Kidney epithelial cell (primary cell): ENCODE measurements at regions not wholly inside any gene's neighbourhood (a gene's known extent, or its start where the extent isn't known, plus 50 kb on each side); places are given as distances from the start of the nearest gene placed in this dataset.

ENCODE experiments used
- DNase-seq: peaks from one replicate; pipeline ENCODE4 v3.0.0-alpha.2; 2010; ENCODE audit warnings: low read depth
- H3K27me3 ChIP-seq: 2 replicates; pipeline ENCODE4 v1.6.0; 2011; ENCODE audit warnings: low read length; ENCODE audit not compliant: control insufficient read depth, insufficient read depth
- H3K36me3 ChIP-seq: 2 replicates; pipeline ENCODE4 v1.5.1; 2011; ENCODE audit warnings: low read length; ENCODE audit not compliant: control insufficient read depth, insufficient read depth
- H3K4me3 ChIP-seq: 2 replicates; pipeline ENCODE4 v1.5.1; 2011; ENCODE audit warnings: low read depth, mild to moderate bottlenecking, control low read depth, low read length
- CTCF ChIP-seq: IDR thresholded peaks from 2 replicates; pipeline ENCODE4 v1.5.1; 2011; ENCODE audit warnings: mild to moderate bottlenecking, moderate library complexity, low read length, control low read depth, inconsistent platforms; ENCODE audit not compliant: insufficient read depth, poor library complexity, severe bottlenecking

GRCh38 chr2:150974234-150974633 is 287.4 kb downstream of the RBM43 start:
- TF ChIP-seq CTCF, result no peak
- Histone ChIP-seq H3K36me3 (no peaks in the 10 kb centered on the region), H3K4me3 (no peak overlapping the region), H3K27me3 (no peaks in the 10 kb centered on the region)
- no peak for DNase-seq

- Histone ChIP-seq H3K4me3 (no peak overlapping the region), H3K27me3 (no peaks in the 10 kb centered on the region), H3K36me3 (no peaks in the 10 kb centered on the region)
- TF ChIP-seq CTCF, result no peak
- no peak for DNase-seq
Measured at GRCh38 chr2:150971910-150972309, 289.8 kb downstream of the RBM43 start.

GRCh38 chr2:150963336-150963735 is 298.3 kb downstream of the RBM43 start:
- TF ChIP-seq CTCF, result no peak
- H3K4me3 ChIP-seq, result no peak overlapping the region
- no peak for DNase-seq
- no peaks in the 10 kb centered on the region for H3K27me3 ChIP-seq
- H3K36me3 ChIP-seq, result no peaks in the 10 kb centered on the region

- Histone ChIP-seq H3K27me3 (no peaks in the 10 kb centered on the region), H3K4me3 (no peak overlapping the region), H3K36me3 (no peaks in the 10 kb centered on the region)
- TF ChIP-seq CTCF, result no peak
- no peak for DNase-seq
Measured at GRCh38 chr2:150955231-150955630, 306.4 kb downstream of the RBM43 start.

GRCh38 chr2:150946831-150947230 is 314.8 kb downstream of the RBM43 start:
- H3K4me3 ChIP-seq, result no peak overlapping the region
- H3K36me3 ChIP-seq, result peaks cover 1% of the 10 kb centered on the region
- no peak for DNase-seq
- TF ChIP-seq CTCF, result no peak
- H3K27me3 ChIP-seq, result no peaks in the 10 kb centered on the region

- TF ChIP-seq CTCF, result no peak
- Histone ChIP-seq H3K4me3 (no peak overlapping the region), H3K36me3 (peaks cover 1% of the 10 kb centered on the region), H3K27me3 (no peaks in the 10 kb centered on the region)
- no peak for DNase-seq
Measured at GRCh38 chr2:150944315-150944714, 317.3 kb downstream of the RBM43 start.
